ENCODE measurements at regions not wholly inside any gene's neighbourhood (a gene's known extent, or its start where the extent isn't known, plus 50 kb on each side); places are given as distances from the start of the nearest gene placed in this dataset.

DNA sequence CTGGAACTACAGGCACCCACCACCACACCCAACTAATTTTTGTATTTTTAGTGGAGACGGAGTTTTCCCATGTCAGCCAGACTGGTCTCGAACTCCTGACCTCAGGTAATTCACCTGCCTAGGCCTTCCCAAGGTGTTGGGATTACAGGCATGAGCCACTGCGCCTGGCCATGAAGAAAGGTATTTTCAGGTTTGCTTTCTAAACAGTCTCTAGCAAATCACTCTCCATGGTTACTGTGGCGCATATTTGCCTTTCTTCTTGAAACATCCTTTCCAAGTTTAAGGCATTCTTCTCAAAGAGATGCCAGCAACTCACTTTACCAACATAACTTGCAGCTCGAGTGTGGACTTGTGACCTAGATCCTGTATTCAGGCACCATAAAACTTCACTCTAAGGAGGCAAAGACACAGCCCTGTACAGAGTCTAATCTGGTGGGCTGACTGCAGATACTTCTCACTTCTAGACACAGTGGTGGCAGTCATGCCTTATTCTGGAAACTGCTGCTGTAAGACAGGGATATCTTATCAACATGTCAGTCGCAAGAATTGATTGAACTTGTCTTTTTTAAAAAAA lies 461.4 kb upstream of the TSHZ3 start:
- Histone ChIP-seq H3K4me3 (no peak overlapping the region), H3K27ac (no peak overlapping the region), H3K27me3 (no peaks in the 10 kb centered on the region), H3K9me3 (no peaks in the 10 kb centered on the region), H3K36me3 (no peaks in the 10 kb centered on the region), H3K9ac (ENCODE audit: low read depth in 2 of 2, low read length in 2 of 2) (no peak overlapping the region), H3K4me1 (no peaks in the 10 kb centered on the region)
- intact Hi-C loops (cut with DNase I), result no loop called here
- TF ChIP-seq, protein P1, sequence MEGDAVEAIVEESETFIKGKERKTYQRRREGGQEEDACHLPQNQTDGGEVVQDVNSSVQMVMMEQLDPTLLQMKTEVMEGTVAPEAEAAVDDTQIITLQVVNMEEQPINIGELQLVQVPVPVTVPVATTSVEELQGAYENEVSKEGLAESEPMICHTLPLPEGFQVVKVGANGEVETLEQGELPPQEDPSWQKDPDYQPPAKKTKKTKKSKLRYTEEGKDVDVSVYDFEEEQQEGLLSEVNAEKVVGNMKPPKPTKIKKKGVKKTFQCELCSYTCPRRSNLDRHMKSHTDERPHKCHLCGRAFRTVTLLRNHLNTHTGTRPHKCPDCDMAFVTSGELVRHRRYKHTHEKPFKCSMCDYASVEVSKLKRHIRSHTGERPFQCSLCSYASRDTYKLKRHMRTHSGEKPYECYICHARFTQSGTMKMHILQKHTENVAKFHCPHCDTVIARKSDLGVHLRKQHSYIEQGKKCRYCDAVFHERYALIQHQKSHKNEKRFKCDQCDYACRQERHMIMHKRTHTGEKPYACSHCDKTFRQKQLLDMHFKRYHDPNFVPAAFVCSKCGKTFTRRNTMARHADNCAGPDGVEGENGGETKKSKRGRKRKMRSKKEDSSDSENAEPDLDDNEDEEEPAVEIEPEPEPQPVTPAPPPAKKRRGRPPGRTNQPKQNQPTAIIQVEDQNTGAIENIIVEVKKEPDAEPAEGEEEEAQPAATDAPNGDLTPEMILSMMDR (IDR thresholded peaks at IDR 0.05), result no peak
- no peak for DNase-seq

DNA sequence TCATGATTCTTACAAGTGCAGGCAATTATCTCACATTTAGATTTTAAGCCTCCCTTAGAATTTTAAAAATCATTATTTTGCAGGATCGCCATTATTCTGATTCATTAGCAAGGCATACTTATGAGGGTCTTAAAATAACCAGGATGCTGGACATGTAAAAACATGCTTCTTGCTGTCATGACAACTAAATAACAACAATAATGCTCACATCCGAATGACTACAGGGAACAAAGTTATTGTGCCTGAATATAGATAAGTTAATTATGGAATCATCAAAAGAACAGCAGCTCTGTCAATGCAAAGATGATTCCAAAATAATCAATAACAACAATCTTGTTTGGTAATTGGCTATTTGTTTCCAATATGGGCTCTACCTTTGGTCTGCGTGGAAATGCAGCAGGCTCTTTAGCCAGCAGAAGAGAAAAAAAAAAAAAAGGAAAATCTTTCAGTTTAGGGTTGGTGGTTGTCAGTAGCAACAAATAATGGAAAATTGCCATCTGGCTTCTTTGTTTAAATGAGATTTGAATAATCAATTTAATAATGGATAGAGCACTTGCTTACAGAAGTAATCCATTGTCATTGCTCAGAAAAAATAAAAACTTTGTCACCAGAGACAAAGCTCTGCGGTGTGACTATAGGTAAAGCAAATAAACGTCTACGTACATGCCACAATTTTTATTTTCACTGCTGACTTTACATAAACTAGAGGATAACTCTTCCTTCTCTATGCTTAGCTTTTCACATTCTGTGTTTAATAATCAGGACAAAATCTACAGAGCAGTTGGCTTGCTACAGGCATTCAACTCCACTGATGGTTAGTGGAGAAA lies 468.9 kb upstream of the TSHZ3 start:
- Histone ChIP-seq H3K36me3 (no peaks in the 10 kb centered on the region), H3K4me3 (no peak overlapping the region), H3K27me3 (no peaks in the 10 kb centered on the region), H3K9ac (ENCODE audit: low read depth in 2 of 2, low read length in 2 of 2) (no peak overlapping the region), H3K27ac (no peak overlapping the region), H3K9me3 (no peaks in the 10 kb centered on the region), H3K4me1 (no peaks in the 10 kb centered on the region)
- intact Hi-C loops (cut with DNase I), result no loop called here
- TF ChIP-seq, protein P1 (IDR thresholded peaks at IDR 0.05), result no peak
- no peak for DNase-seq

DNA sequence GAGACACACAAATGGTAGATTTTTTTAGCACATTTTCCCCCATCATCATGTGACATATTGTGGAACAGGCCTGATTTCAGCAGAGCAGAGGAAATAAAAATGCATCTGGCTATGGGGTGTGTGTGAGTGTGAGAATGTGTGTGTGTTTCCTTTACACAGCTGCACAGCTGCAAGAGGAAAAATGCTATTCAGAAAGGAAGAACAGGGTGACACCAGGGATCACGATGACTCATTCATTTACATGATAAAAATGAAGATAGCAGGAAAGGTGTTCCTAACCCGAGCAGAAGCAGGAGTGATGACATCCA lies 469.5 kb upstream of the TSHZ3 start:
- DNase-seq, result no peak
- Histone ChIP-seq H3K27me3 (no peaks in the 10 kb centered on the region), H3K9ac (ENCODE audit: low read depth in 2 of 2, low read length in 2 of 2) (no peak overlapping the region), H3K4me1 (no peaks in the 10 kb centered on the region), H3K36me3 (no peaks in the 10 kb centered on the region), H3K27ac (no peak overlapping the region), H3K9me3 (no peaks in the 10 kb centered on the region), H3K4me3 (no peak overlapping the region)
- intact Hi-C loops (cut with DNase I), result no loop called here
- TF ChIP-seq, protein P1 (IDR thresholded peaks at IDR 0.05), result no peak

DNA sequence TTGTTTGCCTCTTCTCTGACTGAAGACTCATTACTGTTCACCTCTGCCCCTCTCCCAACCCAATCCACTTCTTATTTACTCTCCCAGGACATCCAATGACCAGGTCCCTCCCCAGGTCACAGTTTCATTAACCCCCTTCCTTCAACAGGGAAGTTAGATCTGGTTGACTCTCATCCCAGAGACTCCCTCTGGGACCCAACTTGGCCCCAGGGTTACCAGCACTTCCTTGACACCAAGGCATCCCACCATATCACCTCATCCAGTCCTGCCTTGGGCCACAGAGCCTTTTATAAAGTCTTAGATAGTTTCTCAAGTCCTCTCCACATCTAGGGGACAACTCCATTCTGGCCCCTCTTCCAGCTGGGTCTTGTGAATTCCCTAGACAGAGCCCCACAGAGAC lies 470.6 kb upstream of the TSHZ3 start:
- intact Hi-C loops (cut with DNase I), result no loop called here
- Histone ChIP-seq H3K27ac (no peak overlapping the region), H3K4me3 (no peak overlapping the region), H3K9me3 (no peaks in the 10 kb centered on the region), H3K4me1 (no peaks in the 10 kb centered on the region), H3K27me3 (no peaks in the 10 kb centered on the region), H3K9ac (ENCODE audit: low read depth in 2 of 2, low read length in 2 of 2) (no peak overlapping the region), H3K36me3 (no peaks in the 10 kb centered on the region)
- TF ChIP-seq, protein P1 (IDR thresholded peaks at IDR 0.05), result no peak
- no peak for DNase-seq

DNA sequence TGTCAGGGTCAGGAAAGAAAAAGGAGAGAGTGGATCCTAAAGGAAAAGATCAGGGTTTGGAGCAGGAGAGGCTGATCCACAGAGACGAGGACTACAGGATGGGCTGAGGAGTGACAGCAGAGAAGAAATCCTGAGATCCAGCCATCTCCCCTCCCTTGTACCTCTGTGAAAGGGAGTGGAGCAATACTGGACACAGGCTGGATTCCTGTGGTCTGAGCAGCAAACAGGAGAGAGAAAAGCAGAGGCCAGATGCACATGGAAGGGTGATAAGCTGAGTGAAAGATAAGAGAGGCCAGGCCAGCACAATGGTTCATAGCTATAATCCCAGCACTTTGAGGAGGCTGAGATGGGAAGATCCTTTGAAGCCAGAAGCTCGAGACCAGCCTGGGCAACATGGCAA lies 472.1 kb upstream of the TSHZ3 start:
- DNase-seq, result no peak
- no peak overlapping the region for H3K4me3 ChIP-seq
- H3K9me3 ChIP-seq, result no peaks in the 10 kb centered on the region
- no peak overlapping the region for H3K27ac ChIP-seq
- no peak overlapping the region for H3K9ac ChIP-seq (ENCODE audit: low read depth in 2 of 2, low read length in 2 of 2)
- H3K36me3 ChIP-seq, result no peaks in the 10 kb centered on the region
- intact Hi-C loops (cut with DNase I), result no loop called here
- no peaks in the 10 kb centered on the region for H3K27me3 ChIP-seq
- TF ChIP-seq, protein P1 (IDR thresholded peaks at IDR 0.05), result no peak
- H3K4me1 ChIP-seq, result no peaks in the 10 kb centered on the region
